A673 (cell line): ENCODE measurements at regions not wholly inside any gene's neighbourhood (a gene's known extent, or its start where the extent isn't known, plus 50 kb on each side); places are given as distances from the start of the nearest gene placed in this dataset.

Experiments used
- EZH2 ChIP-seq: fragments of 200-600 bp; sonication (generic); IDR thresholded peaks from 2 replicates; pipeline ENCODE4 v1.6.1; 2017; ENCODE audit warnings: borderline replicate concordance, low read depth, mild to moderate bottlenecking, mixed read lengths, antibody characterized with exemption, low read length; ENCODE audit not compliant: poor library complexity, severe bottlenecking
- TF ChIP-seq, protein P1 (sequence below): fragments of 300-800, 200-600 bp; sonication (generic); conservative IDR thresholded peaks from 2 replicates; pipeline ENCODE4 v1.5.1; 2017; ENCODE audit warnings: low read depth, mild to moderate bottlenecking, antibody characterized with exemption, low read length, moderate library complexity, mixed read lengths

DNA sequence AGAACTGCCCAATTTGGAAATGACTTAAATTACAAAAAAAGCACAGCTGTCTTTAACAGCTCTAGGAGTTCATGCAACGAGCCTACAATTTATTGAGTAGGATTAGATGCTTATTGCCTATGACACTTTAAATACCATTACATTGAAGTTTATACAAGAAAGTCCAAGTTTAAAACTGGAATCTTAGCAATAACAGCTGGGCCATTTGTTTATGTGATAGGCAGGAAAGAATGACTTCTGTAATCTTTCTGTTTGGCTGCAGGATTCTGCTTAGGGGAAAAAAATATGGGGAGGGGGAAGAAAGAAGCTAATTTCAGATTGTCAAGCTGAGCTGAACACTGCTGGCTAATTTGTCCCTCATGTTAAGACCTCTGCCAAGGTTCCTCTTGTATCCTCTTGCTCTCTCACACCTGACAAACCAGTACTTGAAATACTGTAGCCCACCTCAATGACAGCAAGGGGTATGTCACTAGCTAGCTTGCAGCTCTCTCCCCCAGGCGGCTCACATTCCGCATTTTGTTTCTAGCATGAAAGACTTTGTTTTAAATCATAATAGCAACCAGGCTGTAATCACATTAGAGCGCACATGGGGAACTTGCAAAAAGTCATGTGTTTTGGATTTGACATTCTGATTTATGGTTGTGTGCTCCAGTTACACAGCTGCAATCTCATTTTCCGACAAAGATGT lies 384.8 kb downstream of the BMP4 start:
- TF ChIP-seq, protein P1, sequence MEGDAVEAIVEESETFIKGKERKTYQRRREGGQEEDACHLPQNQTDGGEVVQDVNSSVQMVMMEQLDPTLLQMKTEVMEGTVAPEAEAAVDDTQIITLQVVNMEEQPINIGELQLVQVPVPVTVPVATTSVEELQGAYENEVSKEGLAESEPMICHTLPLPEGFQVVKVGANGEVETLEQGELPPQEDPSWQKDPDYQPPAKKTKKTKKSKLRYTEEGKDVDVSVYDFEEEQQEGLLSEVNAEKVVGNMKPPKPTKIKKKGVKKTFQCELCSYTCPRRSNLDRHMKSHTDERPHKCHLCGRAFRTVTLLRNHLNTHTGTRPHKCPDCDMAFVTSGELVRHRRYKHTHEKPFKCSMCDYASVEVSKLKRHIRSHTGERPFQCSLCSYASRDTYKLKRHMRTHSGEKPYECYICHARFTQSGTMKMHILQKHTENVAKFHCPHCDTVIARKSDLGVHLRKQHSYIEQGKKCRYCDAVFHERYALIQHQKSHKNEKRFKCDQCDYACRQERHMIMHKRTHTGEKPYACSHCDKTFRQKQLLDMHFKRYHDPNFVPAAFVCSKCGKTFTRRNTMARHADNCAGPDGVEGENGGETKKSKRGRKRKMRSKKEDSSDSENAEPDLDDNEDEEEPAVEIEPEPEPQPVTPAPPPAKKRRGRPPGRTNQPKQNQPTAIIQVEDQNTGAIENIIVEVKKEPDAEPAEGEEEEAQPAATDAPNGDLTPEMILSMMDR: no peak
- TF ChIP-seq EZH2: no peak
